ENCODE measurements at regions not wholly inside any gene's neighbourhood (a gene's known extent, or its start where the extent isn't known, plus 50 kb on each side); places are given as distances from the start of the nearest gene placed in this dataset.
"Not testable (repeated sequence)": the region's sequence is repeated elsewhere in the genome, so short reads cannot be mapped to it uniquely, and the experiment has no call there.

GRCh38 chr5:112472614-112473013, 53.5 kb upstream of the EPB41L4A start:
- DNase-seq (no peak), ATAC-seq (no peak)

GRCh38 chr5:112473989-112474388, 54.9 kb upstream of the EPB41L4A start:
- no peak for DNase-seq
- no peak for ATAC-seq

GRCh38 chr5:112475747-112476365, 56.8 kb upstream of the EPB41L4A start:
- ATAC-seq = no peak
- DNase-seq = no peak

DNA sequence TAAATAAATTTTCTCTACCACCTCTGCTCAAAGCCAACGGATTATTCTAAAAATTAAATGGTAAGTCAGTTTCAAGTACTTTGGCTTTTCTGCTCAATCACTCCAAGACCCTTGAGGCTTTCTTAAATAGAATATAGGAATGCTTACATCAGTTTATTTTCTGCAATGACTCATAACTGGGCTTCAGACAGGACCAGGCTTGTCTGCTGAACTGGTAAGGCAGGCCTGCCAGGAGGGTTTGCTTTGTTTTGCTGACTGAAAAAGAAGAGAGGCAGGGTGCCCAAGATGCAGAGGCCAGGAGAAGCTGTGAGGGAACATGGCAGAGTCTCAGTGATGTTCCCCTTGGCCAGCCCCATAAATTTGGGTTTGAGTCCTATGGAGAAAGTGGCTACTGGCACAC, 60.3 kb upstream of the EPB41L4A start:
- DNase-seq = no peak
- ATAC-seq = no peak

DNA sequence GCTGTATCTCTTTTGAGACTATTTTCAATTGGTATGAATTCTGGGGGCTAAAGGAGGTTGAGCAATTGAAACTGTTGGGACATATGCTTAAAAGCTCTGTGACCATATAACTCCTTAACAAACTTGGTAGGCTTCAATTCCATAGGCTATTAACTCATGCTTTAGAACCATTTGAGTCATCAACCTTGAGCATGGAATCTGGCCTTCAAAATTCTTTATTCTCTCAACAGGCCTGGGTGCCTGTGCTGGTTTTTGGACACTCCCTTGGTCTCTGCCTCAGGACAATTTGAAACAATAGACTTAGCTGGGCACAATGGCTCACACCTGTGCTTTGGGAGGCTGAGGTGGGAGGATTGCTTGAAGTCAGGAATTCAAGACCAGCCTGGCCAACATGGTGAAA, 61.4 kb upstream of the EPB41L4A start:
- ATAC-seq = no peak

DNA sequence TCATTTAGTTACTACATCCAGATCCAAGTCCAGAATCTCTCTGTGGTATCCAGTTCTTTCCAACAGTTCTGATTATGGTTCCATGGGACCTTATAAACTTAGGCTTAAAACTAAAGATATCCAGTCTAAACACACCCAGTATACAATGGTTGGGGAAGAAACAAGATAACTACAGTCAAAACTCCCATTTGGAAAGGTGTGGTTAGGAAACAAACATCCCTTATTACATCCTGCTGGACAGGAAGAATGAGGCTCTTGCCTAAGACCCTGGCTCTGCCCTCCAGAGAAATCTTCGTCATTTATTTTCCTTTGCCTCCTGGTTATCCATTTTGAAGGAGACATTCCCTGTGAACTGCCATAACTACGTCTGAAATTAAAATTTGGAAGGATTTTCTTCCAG, 64.6 kb upstream of the EPB41L4A start:
- ATAC-seq (no peak), DNase-seq (no peak)

More for the DNA sequence above, 61.4 kb upstream of the EPB41L4A start:
- no peak for DNase-seq

DNA sequence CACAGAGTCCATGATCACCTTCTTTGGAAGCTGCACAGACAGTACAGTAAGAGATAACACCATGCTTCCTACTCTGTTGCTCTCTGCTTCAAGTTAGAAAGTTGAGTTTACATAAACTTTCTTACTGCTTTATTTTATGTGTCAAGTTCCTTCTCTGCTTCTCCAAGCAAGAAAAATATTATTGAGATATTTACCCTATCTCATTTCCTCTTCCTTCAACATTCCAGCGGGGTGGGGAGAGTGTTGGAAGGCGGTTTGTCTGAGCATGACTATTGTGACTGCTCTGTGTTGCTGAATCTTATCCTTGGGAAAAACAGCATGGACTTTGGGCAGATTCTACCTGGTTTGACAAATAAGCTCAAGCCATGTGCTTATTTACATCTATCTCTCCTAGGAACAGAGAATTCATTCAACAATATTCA, 66.9 kb upstream of the EPB41L4A start:
- DNase-seq (no peak), ATAC-seq (no peak)

DNA sequence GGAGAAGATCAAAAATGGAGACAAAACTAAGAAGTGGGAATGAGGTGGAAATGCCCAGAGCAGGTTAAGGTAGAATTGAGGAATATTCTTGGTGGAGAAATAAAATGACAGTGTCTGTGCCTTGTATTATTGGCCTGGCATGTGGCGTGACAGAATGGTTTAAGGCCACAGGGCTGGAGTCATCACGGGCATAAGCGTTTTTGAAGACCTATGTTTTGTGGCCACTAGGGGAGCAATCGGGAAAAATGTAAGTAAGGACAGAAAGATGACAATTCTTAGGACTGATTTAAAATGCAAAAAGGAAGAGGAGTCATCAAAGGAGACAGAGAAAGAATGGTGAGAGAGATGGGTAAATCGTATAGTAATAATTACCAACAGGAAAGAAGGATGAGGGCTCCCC, 72.2 kb upstream of the EPB41L4A start:
- ATAC-seq = no peak

DNA sequence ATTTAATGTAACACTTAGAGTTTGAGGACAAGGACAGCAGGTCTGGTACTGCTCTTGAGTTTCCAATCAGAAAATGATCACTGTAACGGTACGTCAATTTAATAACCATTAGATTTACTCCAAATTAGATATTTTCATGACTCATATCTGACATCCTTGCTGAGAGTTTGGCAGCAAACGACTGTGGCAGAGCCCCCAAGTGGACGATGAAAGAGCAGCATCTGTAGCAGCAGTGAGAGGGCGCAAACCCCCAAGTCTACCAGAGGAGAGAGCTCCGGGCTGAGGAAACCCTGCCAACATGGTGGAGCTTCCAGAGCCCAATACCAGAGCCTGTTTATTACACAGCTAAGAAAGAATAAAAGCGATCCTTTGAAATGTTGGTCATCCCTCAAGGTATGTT, 73.2 kb upstream of the EPB41L4A start:
- ATAC-seq = peak; percentile 46
- DNase-seq = peak; percentile 10

More for the DNA sequence above, 72.2 kb upstream of the EPB41L4A start:
- DNase-seq = no peak

DNA sequence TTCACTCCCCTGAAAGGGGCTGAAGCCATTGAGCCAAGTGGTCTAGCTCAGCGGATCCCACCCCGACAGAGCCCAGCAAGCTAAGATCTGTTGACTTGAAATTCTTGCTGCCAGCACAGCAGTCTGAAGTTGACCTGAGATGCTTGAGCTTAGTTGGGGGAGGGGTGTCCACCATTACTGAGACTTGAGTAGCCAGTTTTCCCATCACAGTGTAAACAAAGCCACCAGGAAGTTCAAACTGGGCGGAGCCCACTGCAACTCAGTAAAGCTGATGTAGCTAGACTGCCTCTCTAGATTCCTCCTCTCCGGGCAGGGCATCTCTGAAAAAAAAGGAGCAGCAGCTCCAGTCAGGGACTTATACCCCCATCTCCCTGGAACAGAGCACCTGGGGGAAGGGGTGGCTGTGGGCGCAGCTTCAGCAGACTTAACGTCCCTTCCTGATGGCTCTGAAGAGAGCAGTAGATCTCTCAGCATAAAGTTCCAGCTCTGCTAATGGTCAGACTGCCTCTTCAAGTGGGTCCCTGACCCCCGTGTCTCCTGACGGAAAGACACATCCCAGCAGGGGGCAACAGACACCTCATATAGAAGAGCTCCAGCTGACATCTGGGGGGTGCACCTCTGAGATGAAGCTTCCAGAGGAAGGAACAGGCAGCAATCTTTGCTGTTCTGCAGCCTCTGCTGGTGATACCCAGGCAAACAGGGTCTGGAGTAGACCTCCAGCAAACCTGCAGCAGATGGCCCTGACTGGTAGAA, 84.8 kb upstream of the EPB41L4A start:
- ATAC-seq, DNase-seq: not testable (repeated sequence)

GRCh38 chr5:112509097-112509496, 90.0 kb upstream of the EPB41L4A start:
- ATAC-seq, DNase-seq: not testable (repeated sequence)

DNA sequence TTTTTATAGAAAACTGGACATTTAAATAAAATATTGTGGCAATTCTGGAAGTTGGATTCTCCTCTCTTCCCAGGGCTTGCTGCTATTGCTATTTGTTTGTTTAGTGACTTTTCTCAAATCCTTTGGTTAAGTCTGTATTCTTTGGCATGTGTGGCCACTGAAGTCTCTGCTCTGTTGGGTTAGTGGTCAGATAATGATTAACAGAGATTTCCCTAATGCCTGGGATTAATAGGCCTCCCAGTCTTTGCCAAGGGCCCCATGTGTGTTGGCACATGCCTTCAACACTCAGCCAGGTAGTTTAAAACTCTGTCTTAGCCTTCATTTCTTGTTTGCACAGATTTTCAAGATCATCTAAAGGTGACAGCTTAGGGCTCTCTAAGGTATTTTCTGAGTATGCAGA, 92.8 kb upstream of the EPB41L4A start:
- no peak for DNase-seq

DNA sequence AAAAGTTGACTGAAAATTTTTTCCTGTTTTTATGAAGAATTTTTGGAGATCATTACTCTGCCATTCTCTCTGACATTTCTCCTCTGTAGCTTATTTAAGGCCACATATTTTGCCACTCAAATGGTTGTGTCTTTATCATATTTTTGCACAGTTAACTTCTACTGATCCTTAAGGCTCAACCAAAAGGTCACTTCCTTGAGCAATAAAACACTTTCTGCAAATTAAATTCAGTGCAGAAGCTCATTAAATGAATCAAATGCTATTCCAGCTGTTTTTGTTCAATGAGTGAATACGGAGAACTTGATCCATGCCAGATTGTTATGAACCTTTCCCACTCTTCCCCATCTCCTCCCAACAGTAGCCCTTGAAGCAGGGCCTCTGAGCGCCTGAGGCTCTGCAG, 93.8 kb upstream of the EPB41L4A start:
- ATAC-seq (no peak), DNase-seq (no peak)

More for the DNA sequence above, 92.8 kb upstream of the EPB41L4A start:
- no peak for ATAC-seq

DNA sequence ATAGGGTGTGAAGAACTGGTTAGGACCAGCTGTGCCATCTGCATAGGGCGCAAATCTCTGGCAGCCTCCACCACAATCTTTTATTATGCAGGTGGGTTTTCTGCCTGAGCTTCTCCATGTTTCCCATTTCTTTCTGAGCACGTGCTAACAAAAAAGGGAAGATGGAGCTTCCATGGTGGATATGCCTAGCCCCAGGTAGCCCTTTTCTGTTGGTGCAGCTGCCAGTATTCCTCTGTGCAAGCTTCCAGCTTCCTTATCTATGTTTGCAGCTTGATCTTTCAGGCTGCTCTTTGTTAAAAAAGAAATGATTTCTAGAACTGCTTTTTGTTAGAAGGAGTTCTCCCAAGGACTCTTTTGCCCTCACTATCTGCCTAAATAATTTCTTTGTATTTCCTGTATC, 95.0 kb upstream of the EPB41L4A start:
- no peak for ATAC-seq
- no peak for DNase-seq

- DNase-seq, ATAC-seq: not testable (repeated sequence)
These were observed 101.4 kb upstream of the EPB41L4A start for GRCh38 chr5:112520474-112520873.

DNA sequence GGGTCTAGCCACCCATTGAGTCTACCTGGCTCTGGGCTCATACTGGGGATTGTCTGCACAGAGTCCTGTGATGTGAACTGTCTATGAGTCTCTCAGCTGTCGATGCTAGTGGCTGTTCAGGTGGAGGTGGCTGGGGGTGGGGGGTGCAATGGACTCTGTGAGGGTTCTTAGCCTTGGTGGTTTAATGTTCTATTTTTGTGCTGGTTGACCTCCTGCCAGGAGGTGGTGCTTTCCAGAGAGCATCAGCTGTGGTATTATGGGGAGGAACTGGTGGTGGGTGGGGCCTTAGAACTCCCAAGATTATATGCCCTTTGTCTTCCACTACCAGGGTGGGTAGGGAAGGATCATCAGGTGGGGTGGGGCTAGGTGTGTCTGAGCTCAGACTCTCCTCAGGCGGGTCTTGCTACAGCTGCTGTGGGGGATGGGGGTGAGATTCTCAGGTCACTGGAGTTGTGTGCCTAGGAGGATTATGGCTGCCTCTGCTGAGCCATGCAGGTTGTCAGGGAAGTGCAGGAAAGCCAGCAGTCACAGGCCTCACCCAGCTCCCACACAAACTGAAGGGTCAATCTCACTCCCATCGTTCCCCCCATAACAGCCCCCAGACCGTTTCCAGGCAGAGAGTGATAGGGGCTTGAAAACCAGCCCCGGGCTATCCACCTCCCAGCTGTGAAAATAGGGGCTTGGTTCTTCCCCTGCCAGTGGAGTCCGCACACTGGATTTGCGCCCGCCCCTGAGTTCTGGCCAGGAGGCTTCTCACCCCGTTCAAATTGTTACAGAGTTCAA, 104.0 kb upstream of the EPB41L4A start:
- DNase-seq, ATAC-seq: not testable (repeated sequence)

- not testable (repeated sequence) for DNase-seq, ATAC-seq
These were observed 104.7 kb upstream of the EPB41L4A start for GRCh38 chr5:112523674-112524263.

DNA sequence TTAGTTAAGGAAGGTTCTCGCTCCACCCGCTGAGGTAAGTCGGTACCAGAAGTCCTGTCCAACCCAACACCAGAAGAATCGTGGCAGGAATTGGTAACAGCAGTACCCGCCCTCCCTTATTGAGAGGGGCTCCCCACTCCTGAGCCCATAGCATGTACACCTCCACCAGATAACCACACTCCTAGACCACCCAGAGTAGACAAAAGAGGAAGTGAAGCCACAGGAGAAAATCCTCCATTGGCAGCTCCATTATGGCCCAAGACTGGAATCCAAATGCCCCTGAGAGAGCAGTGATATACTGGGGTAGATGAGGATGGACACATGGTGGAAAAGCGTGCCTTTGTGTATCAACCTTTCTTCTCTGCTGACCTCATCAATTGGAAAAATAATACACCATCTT, 106.1 kb upstream of the EPB41L4A start:
- DNase-seq (no peak), ATAC-seq (no peak)

GRCh38 chr5:112528928-112529327, 109.9 kb upstream of the EPB41L4A start:
- no peak for ATAC-seq
- no peak for DNase-seq

DNA sequence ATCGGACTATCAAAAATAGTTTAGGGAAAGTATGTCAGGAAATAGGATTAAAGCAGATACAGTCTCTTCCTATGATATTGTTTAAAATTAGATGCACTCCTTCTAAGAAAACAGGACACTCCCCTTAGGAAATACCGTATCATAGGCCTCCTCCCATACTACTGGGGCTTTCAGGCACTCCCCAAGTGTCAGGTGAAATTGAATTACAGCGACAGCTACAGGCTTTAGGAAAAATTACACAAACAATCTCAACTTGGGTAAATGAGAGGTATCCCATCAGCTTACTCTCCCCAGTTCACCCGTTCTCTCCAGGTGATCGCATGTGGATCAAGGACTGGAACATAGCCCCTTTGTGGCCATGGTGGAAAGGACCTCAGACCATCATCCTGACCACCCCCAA, 110.4 kb upstream of the EPB41L4A start:
- no peak for DNase-seq
- ATAC-seq = no peak

DNA sequence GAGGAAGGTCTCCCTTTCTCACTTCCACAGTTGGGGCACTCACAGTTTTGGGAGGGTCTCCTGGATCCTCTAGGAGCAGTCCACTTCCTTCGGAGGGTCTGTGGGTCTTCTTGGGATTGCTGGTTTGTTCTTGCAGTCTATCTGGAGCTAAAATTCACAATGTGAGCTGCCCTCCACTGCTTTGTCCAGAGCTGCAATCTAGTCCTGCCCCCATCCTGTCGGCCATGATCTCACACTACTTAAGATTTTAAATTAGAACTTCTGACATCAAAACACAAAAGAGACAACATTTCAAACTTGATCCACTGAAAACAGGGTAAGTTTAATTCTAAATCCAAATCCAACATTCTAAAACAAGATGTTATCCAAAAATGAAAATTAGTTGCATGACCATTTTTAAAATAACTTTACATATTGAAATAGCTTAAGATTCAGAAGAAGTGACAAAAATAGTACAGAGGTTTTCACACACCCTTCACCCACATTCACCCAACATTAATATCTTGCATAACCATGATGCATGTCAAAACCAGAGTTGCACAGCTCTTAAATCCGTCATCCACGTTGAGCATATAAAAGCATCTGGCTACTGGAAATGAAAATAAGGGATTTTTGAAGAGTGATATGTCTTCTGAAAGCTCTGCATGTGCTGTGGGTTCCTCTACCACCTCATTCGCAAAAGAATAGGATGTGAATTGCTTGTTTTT, 113.7 kb upstream of the EPB41L4A start:
- no peak for ATAC-seq
- DNase-seq = no peak

DNA sequence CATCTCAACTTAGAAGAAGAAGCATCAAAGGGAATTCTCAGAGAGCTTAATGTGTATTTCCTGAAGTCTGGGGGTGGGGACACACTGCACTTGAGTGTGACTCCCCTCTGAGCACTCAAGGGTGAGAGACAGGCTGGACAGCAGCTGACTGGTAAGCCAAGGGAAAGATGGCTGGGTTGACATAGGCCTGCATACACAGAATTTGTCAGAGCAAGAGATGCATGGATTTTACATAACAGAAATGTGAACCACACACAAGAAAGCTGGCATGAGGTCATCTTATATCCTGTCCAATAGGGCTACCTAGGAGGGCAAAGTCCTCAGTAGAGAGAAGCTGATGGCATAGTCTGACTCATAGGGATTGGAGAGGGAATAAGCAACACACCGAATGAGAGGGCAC, 114.3 kb upstream of the EPB41L4A start:
- peak; percentile 23 for ATAC-seq
- no peak for DNase-seq
